Liver (tissue), 3 donors: ENCODE measurements at regions not wholly inside any gene's neighbourhood (a gene's known extent, or its start where the extent isn't known, plus 50 kb on each side); places are given as distances from the start of the nearest gene placed in this dataset.

Source experiments
- CTCF ChIP-seq: fragments of 150-350 bp; IDR thresholded peaks from 2 replicates; pipeline ENCODE4 v1.5.1; 2017; ENCODE audit warnings: improper control_type of control experiment, low read depth, low read length; ENCODE audit not compliant: missing input control
- EGR1 ChIP-seq, 2 donors: IDR thresholded peaks; 2 replicates each; pipeline ENCODE4 v1.6.1; 2016 to 2018; ENCODE audit warnings: antibody characterized with exemption in 2 of 2, low read depth in 2 of 2
- FOXA1 ChIP-seq: IDR thresholded peaks from 2 replicates; pipeline ENCODE4 v1.6.1; 2016; ENCODE audit warnings: antibody characterized with exemption
- GABPA ChIP-seq, 2 donors: IDR thresholded peaks in 1 of 2; conservative IDR thresholded peaks in 1 of 2; 2 replicates each; pipeline ENCODE4 v1.6.1; 2016; ENCODE audit warnings: antibody characterized with exemption in 2 of 2, mild to moderate bottlenecking in 1 of 2, moderate library complexity in 1 of 2
- JUND ChIP-seq, 2 donors: IDR thresholded peaks; 2 replicates each; pipeline ENCODE4 v1.6.1; 2016; ENCODE audit warnings: antibody characterized with exemption in 2 of 2
- MAX ChIP-seq: IDR thresholded peaks from 2 replicates; pipeline ENCODE4 v1.6.1; 2016; ENCODE audit warnings: antibody characterized with exemption
- RAD21 ChIP-seq, 2 donors: IDR thresholded peaks; 2 replicates each; pipeline ENCODE4 v1.6.1; 2016; ENCODE audit warnings: antibody characterized with exemption in 2 of 2, mild to moderate bottlenecking in 2 of 2
- REST ChIP-seq: IDR thresholded peaks from 2 replicates; pipeline ENCODE4 v1.6.1; 2016; ENCODE audit warnings: antibody characterized with exemption, mild to moderate bottlenecking
- RXRA ChIP-seq, 2 donors: IDR thresholded peaks; 2 replicates each; pipeline ENCODE4 v1.6.1; 2017 to 2018; ENCODE audit warnings: antibody characterized with exemption in 2 of 2, mild to moderate bottlenecking in 1 of 2
- SP1 ChIP-seq: IDR thresholded peaks from 2 replicates; pipeline ENCODE4 v1.6.1; 2018; ENCODE audit warnings: antibody characterized with exemption, mild to moderate bottlenecking
- TAF1 ChIP-seq: conservative IDR thresholded peaks from 2 replicates; pipeline ENCODE4 v1.6.1; 2016; ENCODE audit warnings: antibody characterized with exemption, mild to moderate bottlenecking
- YY1 ChIP-seq: IDR thresholded peaks from 2 replicates; pipeline ENCODE4 v1.6.1; 2016; ENCODE audit warnings: antibody characterized with exemption, mild to moderate bottlenecking
- ZBTB33 ChIP-seq: IDR thresholded peaks from 2 replicates; pipeline ENCODE4 v1.6.1; 2016; ENCODE audit warnings: antibody characterized with exemption
- donor health status: healthy.
- donor health status: healthy.

GRCh38 chr16:80489173-80489572 lies 51.6 kb upstream of the DYNLRB2 start:
- TF ChIP-seq CTCF (no peak), YY1 (no peak), GABPA (IDR thresholded peaks at IDR 0.05 in 1 of 2, conservative IDR thresholded peaks at IDR 0.05 in 1 of 2) (no peak), FOXA1 (no peak), REST (no peak), JUND (IDR thresholded peaks at IDR 0.05) (no peak), RAD21 (IDR thresholded peaks at IDR 0.05) (no peak), TAF1 (no peak), SP1 (no peak), ZBTB33 (no peak), RXRA (IDR thresholded peaks at IDR 0.05) (no peak), EGR1 (IDR thresholded peaks at IDR 0.05; ENCODE audit: low read depth in 2 of 2) (no peak), MAX (no peak)
